GM12878 (cell line): ENCODE measurements at regions not wholly inside any gene's neighbourhood (a gene's known extent, or its start where the extent isn't known, plus 50 kb on each side); places are given as distances from the start of the nearest gene placed in this dataset.

Experiments used
- ATAC-seq: fragments of 200-7000 bp; cut with Tn5 transposase; 3 replicates; pipeline ENCODE4 v1.9.1; 2020; ENCODE audit warnings: mild to moderate bottlenecking, moderate library complexity
- BruUV-seq: library from RNA; stranded (reverse); fragments of 400-500 nt; replicated peaks from 2 replicates; lab custom pipeline; 2021; lab: Mats Ljungman, UMichigan
- CTCF ChIA-PET: fragments of 300-600 bp; sonication (Branson Sonifier 250); formaldehyde crosslinking; extraction: SDS; loops from one replicate; lab custom pipeline; 2021; ENCODE audit warnings: inconsistent platforms; lab: Yijun Ruan, JAX
- POLR2A ChIA-PET: fragments of 350-600 bp; formaldehyde crosslinking; extraction: SDS; loops from one replicate; lab custom pipeline; 2021; ENCODE audit warnings: inconsistent platforms; lab: Charles Lee
- RAD21 ChIA-PET: fragments of 300-600 bp; sonication (Branson Sonifier 250); formaldehyde crosslinking; loops from one replicate; lab custom pipeline; 2023; ENCODE audit warnings: antibody characterized with exemption; ENCODE audit not compliant: unreplicated experiment; lab: Charles Lee
- SMC1A ChIA-PET: fragments of 300-600 bp; sonication (Branson Sonifier 250); formaldehyde crosslinking; loops from one replicate; lab custom pipeline; 2023; ENCODE audit not compliant: unreplicated experiment, uncharacterized antibody; lab: Charles Lee
- DNase-seq: peaks from one replicate; pipeline ENCODE4 v3.0.0-alpha.2; 2011; ENCODE audit warnings: low read depth, low spot score
- FAIRE-seq: peaks from 3 replicates; lab custom pipeline; 2011; peaks lifted over from hg19 to GRCh38; lab: Jason Lieb, UNC
- H2AFZ ChIP-seq: 2 replicates; pipeline ENCODE4 v1.6.0; 2011; ENCODE audit warnings: low read depth, low read length, control low read depth; ENCODE audit not compliant: control insufficient read depth
- H3K27ac ChIP-seq: 2 replicates; pipeline ENCODE4 v1.5.1; 2011; ENCODE audit warnings: control low read depth; ENCODE audit not compliant: control insufficient read depth, insufficient read depth
- H3K27me3 ChIP-seq, 2 experiments: replicated peaks in 1 of 2; 2 replicates each; pipeline versions ENCODE4 v1.6.0 to v1.6.1; 2011; ENCODE audit warnings: low read length in 1 of 2; ENCODE audit not compliant: control insufficient read depth in 2 of 2, insufficient read depth in 2 of 2
- H3K36me3 ChIP-seq, 2 experiments: 2 replicates each; pipeline ENCODE4 v1.5.1; 2011; ENCODE audit warnings: low read length in 1 of 2; ENCODE audit not compliant: control insufficient read depth in 2 of 2, insufficient read depth in 2 of 2
- H3K4me1 ChIP-seq: 2 replicates; pipeline ENCODE4 v1.6.1; 2011; ENCODE audit warnings: mild to moderate bottlenecking, low read length, moderate library complexity, mixed read lengths; ENCODE audit not compliant: control insufficient read depth, insufficient read depth
- H3K4me2 ChIP-seq: 2 replicates; pipeline ENCODE4 v1.6.0; 2011; ENCODE audit warnings: control low read depth; ENCODE audit not compliant: control insufficient read depth, insufficient read depth
- H3K4me3 ChIP-seq: fragments of 200-600 bp; sonication (generic); 2 replicates; pipeline ENCODE4 v1.5.1; 2016
- H3K79me2 ChIP-seq: 2 replicates; pipeline ENCODE4 v1.6.0; 2011; ENCODE audit warnings: low read length; ENCODE audit not compliant: control insufficient read depth, insufficient read depth
- H3K9ac ChIP-seq: 2 replicates; pipeline ENCODE4 v1.8.0; 2011; ENCODE audit warnings: low read length, control low read depth, mixed read lengths; ENCODE audit not compliant: control insufficient read depth, insufficient read depth
- H3K9me3 ChIP-seq: replicated peaks from 3 replicates; pipeline ENCODE4 v1.5.1; 2011; ENCODE audit warnings: mild to moderate bottlenecking, low read length; ENCODE audit not compliant: control insufficient read depth, insufficient read depth
- H4K20me1 ChIP-seq: 2 replicates; pipeline ENCODE4 v1.6.0; 2011; ENCODE audit not compliant: control insufficient read depth, insufficient read depth
- ASH2L ChIP-seq: fragments of 300-600, 200-600 bp; sonication (generic); IDR thresholded peaks from 2 replicates; pipeline ENCODE4 v1.6.1; 2017; ENCODE audit warnings: low read depth, mild to moderate bottlenecking, borderline replicate concordance
- JUNB ChIP-seq: IDR thresholded peaks from 2 replicates; pipeline ENCODE4 v1.6.1; 2016; ENCODE audit warnings: antibody characterized with exemption, mild to moderate bottlenecking
- POLR2A ChIP-seq: IDR thresholded peaks from 2 replicates; pipeline ENCODE4 v1.6.1; 2011; ENCODE audit warnings: low read depth, mild to moderate bottlenecking, low read length
- SPI1 ChIP-seq: IDR thresholded peaks from 2 replicates; pipeline ENCODE4 v1.6.1; 2011; ENCODE audit warnings: low read depth, mild to moderate bottlenecking, low read length, moderate library complexity, borderline replicate concordance; ENCODE audit not compliant: insufficient read depth
- SRF ChIP-seq, 2 experiments: IDR thresholded peaks; 2 replicates each; pipeline ENCODE4 v1.6.1; 2011; ENCODE audit warnings: low read depth in 2 of 2, low read length in 2 of 2, mild to moderate bottlenecking in 1 of 2, moderate library complexity in 1 of 2
- TCF7 ChIP-seq: IDR thresholded peaks from 2 replicates; pipeline ENCODE4 v1.6.1; 2014; ENCODE audit warnings: antibody characterized with exemption, borderline replicate concordance
- YBX1 ChIP-seq: fragments of 450-650 bp; IDR thresholded peaks from 2 replicates; pipeline ENCODE4 v1.6.1; 2016; ENCODE audit warnings: antibody characterized with exemption
- ZNF274 ChIP-seq: IDR thresholded peaks from one replicate; pipeline ENCODE4 v1.8.0; 2011; ENCODE audit not compliant: insufficient read length, insufficient read depth
- WGBS: methylation state at CpG from one replicate; pipeline ENCODE4 v1.1.6; 2016; ENCODE audit warnings: low lambda C conversion rate; ENCODE audit not compliant: insufficient replicate concordance, insufficient coverage; ENCODE audit errors: missing lambda C conversion rate; 5-methylcytosine and 5-hydroxymethylcytosine counted together
- in situ Hi-C: fragments of 300-500 bp; cut with MboI; formaldehyde crosslinking; loops from 9 replicates; pipeline ENCODE4 v1.14.3; 2018; ENCODE audit warnings: mixed read lengths
- intact Hi-C: fragments of 100-400 bp; cut with micrococcal nuclease; formaldehyde crosslinking; loops from one replicate; pipeline ENCODE4 v1.14.2; 2022; ENCODE audit not compliant: unreplicated experiment
- TF ChIP-seq, protein P1 (sequence below): fragments of 450-650 bp; IDR thresholded peaks from 2 replicates; pipeline ENCODE4 v1.6.1; 2017; ENCODE audit warnings: borderline replicate concordance
- TF ChIP-seq, protein P2 (sequence below): IDR thresholded peaks from 2 replicates; pipeline ENCODE4 v1.6.1; 2012; ENCODE audit warnings: improper control_type of control experiment, low read depth, low read length; ENCODE audit not compliant: insufficient replicate concordance

DNA sequence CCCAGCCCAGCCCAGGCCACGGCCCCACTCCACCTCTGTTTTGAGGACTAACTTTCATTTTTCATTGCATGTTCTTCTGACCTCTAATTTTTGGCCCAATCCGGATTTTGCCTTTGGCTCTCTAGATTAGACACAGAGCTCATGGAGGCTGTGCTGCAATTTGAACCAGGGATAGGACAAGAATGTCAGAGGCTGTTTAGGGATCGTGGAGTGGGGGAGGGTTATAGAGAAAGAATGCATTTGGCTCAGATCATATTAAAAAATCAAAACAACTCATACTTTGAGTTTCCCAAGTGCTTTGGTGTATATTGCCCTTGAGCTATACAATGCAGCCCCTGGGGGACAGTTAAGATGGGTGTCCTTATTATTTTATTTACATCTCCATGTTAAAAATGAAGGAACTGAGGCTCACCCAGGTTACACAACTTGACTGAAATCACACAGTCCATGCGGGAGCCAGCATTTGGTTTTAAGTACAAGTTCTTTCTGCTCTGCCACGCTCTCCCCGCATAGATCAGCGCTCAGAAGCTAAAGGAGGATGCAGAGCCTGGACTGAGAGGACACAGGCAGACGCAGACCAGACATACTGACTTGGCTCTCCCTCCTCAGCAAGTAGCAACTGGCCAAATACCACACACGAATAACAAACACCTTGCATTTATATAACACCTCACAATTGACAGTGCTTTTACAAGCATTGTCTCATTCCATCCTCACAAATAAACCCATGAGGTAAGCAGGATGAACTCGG, 126.4 kb upstream of the RAI14 start:
- in situ Hi-C loops (loop anchor here (5.0 kb wide), 1 partner anchor 373 kb away; no protein-coding TSS in a partner anchor), intact Hi-C loops (no loop called here)
- ChIA-PET POLR2A (interaction anchor here (0.6 kb wide), 1 partner anchor 135 kb away, joined by 3 read pairs; no protein-coding TSS in a partner anchor), RAD21 (no interaction called here), SMC1A (interaction anchor here (1.7 kb wide), 1 partner anchor 55 kb away, joined by 4 read pairs; no protein-coding TSS in a partner anchor), CTCF (interaction anchor here (1.1 to 3.9 kb wide), 3 partner anchors 8 to 369 kb away, joined by 8 to 18 read pairs (median 9); no protein-coding TSS in a partner anchor)
- Histone ChIP-seq H4K20me1 (no peaks in the 10 kb centered on the region), H3K36me3 (no peaks in the 10 kb centered on the region), H3K9ac (no peak overlapping the region), H3K27me3 (no peaks in the 10 kb centered on the region), H3K4me1 (peaks cover 21% of the 10 kb centered on the region), H3K79me2 (no peaks in the 10 kb centered on the region), H3K4me3 (no peak overlapping the region), H3K4me2 (no peak overlapping the region), H3K27ac (no peak overlapping the region), H3K9me3 (no peaks in the 10 kb centered on the region), H2AFZ (no peak overlapping the region)
- FAIRE-seq (no peak), DNase-seq (no peak), ATAC-seq (no peak)
- TF ChIP-seq ZNF274 = no peak
- WGBS = 58% methylated on average over 10 of the region's 10 CpGs
- no TSS peak for BruUV-seq

DNA sequence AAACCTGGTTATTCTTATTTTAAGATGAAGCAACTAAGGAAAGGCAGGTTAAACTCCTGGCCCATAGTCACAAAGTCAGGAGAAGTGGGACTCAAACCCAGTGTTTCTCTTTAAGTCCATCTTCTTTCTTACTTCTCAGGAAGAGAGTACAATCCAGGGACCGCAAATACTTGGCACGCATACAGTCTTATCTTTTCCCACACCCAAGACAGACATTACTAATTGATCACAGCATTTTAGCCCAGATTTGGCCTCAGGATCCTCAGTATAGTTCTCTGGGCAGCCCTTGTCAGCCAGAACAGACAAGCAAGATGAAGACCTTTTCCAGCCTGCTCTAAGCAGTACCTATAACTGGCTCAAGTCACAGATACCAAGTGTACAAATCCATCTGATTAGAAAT, 125.5 kb upstream of the RAI14 start:
- Histone ChIP-seq H3K27me3 (no peaks in the 10 kb centered on the region; a peak in 1 of 4 replicates), H3K36me3 (no peaks in the 10 kb centered on the region), H2AFZ (no peak overlapping the region), H3K9ac (no peak overlapping the region), H3K9me3 (no peaks in the 10 kb centered on the region), H3K4me3 (no peak overlapping the region), H4K20me1 (no peaks in the 10 kb centered on the region), H3K79me2 (no peaks in the 10 kb centered on the region), H3K4me1 (peaks cover 21% of the 10 kb centered on the region), H3K4me2 (no peak overlapping the region), H3K27ac (no peak overlapping the region)
- FAIRE-seq (no peak), ATAC-seq (no peak), DNase-seq (no peak)
- RAD21 ChIA-PET = no interaction called here
- SMC1A ChIA-PET = interaction anchor here (1.3 kb wide), 1 partner anchor 44 kb away, joined by 3 read pairs; no protein-coding TSS in a partner anchor
- POLR2A ChIA-PET = no interaction called here
- CTCF ChIA-PET = interaction anchor here (1.8 kb wide), 1 partner anchor 45 kb away, joined by 5 read pairs; no protein-coding TSS in a partner anchor
- intact Hi-C loops (no loop called here), in situ Hi-C loops (loop anchor here (5.0 kb wide), 1 partner anchor 372 kb away; no protein-coding TSS in a partner anchor)
- WGBS = 100% methylated on average over 2 of the region's 2 CpGs
- BruUV-seq = no TSS peak
- TF ChIP-seq YBX1 (no peak), SPI1 (no peak), POLR2A (no peak), ASH2L (no peak), TCF7 (no peak), JUNB (no peak), SRF (IDR thresholded peaks at IDR 0.05; ENCODE audit: low read depth in 2 of 2, low read length in 2 of 2) (no peak)
- TF ChIP-seq, protein P1, sequence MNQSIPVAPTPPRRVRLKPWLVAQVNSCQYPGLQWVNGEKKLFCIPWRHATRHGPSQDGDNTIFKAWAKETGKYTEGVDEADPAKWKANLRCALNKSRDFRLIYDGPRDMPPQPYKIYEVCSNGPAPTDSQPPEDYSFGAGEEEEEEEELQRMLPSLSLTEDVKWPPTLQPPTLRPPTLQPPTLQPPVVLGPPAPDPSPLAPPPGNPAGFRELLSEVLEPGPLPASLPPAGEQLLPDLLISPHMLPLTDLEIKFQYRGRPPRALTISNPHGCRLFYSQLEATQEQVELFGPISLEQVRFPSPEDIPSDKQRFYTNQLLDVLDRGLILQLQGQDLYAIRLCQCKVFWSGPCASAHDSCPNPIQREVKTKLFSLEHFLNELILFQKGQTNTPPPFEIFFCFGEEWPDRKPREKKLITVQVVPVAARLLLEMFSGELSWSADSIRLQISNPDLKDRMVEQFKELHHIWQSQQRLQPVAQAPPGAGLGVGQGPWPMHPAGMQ = no peak
- TF ChIP-seq, protein P2, sequence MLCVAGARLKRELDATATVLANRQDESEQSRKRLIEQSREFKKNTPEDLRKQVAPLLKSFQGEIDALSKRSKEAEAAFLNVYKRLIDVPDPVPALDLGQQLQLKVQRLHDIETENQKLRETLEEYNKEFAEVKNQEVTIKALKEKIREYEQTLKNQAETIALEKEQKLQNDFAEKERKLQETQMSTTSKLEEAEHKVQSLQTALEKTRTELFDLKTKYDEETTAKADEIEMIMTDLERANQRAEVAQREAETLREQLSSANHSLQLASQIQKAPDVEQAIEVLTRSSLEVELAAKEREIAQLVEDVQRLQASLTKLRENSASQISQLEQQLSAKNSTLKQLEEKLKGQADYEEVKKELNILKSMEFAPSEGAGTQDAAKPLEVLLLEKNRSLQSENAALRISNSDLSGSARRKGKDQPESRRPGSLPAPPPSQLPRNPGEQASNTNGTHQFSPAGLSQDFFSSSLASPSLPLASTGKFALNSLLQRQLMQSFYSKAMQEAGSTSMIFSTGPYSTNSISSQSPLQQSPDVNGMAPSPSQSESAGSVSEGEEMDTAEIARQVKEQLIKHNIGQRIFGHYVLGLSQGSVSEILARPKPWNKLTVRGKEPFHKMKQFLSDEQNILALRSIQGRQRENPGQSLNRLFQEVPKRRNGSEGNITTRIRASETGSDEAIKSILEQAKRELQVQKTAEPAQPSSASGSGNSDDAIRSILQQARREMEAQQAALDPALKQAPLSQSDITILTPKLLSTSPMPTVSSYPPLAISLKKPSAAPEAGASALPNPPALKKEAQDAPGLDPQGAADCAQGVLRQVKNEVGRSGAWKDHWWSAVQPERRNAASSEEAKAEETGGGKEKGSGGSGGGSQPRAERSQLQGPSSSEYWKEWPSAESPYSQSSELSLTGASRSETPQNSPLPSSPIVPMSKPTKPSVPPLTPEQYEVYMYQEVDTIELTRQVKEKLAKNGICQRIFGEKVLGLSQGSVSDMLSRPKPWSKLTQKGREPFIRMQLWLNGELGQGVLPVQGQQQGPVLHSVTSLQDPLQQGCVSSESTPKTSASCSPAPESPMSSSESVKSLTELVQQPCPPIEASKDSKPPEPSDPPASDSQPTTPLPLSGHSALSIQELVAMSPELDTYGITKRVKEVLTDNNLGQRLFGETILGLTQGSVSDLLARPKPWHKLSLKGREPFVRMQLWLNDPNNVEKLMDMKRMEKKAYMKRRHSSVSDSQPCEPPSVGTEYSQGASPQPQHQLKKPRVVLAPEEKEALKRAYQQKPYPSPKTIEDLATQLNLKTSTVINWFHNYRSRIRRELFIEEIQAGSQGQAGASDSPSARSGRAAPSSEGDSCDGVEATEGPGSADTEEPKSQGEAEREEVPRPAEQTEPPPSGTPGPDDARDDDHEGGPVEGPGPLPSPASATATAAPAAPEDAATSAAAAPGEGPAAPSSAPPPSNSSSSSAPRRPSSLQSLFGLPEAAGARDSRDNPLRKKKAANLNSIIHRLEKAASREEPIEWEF = no peak
